HL-60 (cell line): ENCODE measurements at regions not wholly inside any gene's neighbourhood (a gene's known extent, or its start where the extent isn't known, plus 50 kb on each side); places are given as distances from the start of the nearest gene placed in this dataset.

Experiments used
- CTCF ChIP-seq: IDR thresholded peaks from one replicate; pipeline ENCODE4 v1.5.1; 2011; ENCODE audit warnings: low read length, control low read depth, inconsistent platforms; ENCODE audit not compliant: insufficient read depth
- REST ChIP-seq: IDR thresholded peaks from 2 replicates; pipeline ENCODE4 v1.6.1; 2012; ENCODE audit warnings: low read depth; ENCODE audit not compliant: insufficient replicate concordance
- SPI1 ChIP-seq: IDR thresholded peaks from 2 replicates; pipeline ENCODE4 v1.6.1; 2012; ENCODE audit warnings: low read depth, mild to moderate bottlenecking, borderline replicate concordance

- TF ChIP-seq CTCF (no peak), SPI1 (no peak), REST (no peak)
Observed at GRCh38 chr17:13833921-13834320, 232.2 kb upstream of the HS3ST3A1 start.
